ENCODE measurements at regions not wholly inside any gene's neighbourhood (a gene's known extent, or its start where the extent isn't known, plus 50 kb on each side); places are given as distances from the start of the nearest gene placed in this dataset.

GRCh38 chr3:28109829-28110228 is 131.6 kb upstream of the CMC1 start:
- DNase-seq = no peak

GRCh38 chr3:28110869-28111268 is 130.6 kb upstream of the CMC1 start:
- no peak for DNase-seq

GRCh38 chr3:28114893-28115292 is 126.5 kb upstream of the CMC1 start:
- DNase-seq = no peak

GRCh38 chr3:28115316-28115715 is 126.1 kb upstream of the CMC1 start:
- no peak for DNase-seq

- no peak for DNase-seq
Observed at GRCh38 chr3:28117598-28117997, 123.8 kb upstream of the CMC1 start.

- DNase-seq = no peak
Observed at GRCh38 chr3:28118087-28118486, 123.3 kb upstream of the CMC1 start.

- no peak for DNase-seq
Observed at GRCh38 chr3:28122227-28122626, 119.2 kb upstream of the CMC1 start.

- DNase-seq = no peak
Observed at GRCh38 chr3:28124882-28125281, 116.5 kb upstream of the CMC1 start.

- DNase-seq = no peak
Observed at GRCh38 chr3:28125342-28125741, 116.1 kb upstream of the CMC1 start.

GRCh38 chr3:28130836-28131235 is 110.6 kb upstream of the CMC1 start:
- DNase-seq = no peak

- no peak for DNase-seq
Observed at GRCh38 chr3:28132941-28133340, 108.5 kb upstream of the CMC1 start.

- no peak for DNase-seq
Observed at GRCh38 chr3:28134198-28134597, 107.2 kb upstream of the CMC1 start.

GRCh38 chr3:28134792-28135375 is 106.5 kb upstream of the CMC1 start:
- DNase-seq = no peak

GRCh38 chr3:28136607-28137216 is 104.7 kb upstream of the CMC1 start:
- no peak for DNase-seq

GRCh38 chr3:28138043-28138610 is 103.3 kb upstream of the CMC1 start:
- no peak for DNase-seq

- no peak for DNase-seq
Observed at GRCh38 chr3:28139288-28139687, 102.1 kb upstream of the CMC1 start.

- DNase-seq = no peak
Observed at GRCh38 chr3:28139967-28140634, 101.3 kb upstream of the CMC1 start.

GRCh38 chr3:28140664-28141063 is 100.8 kb upstream of the CMC1 start:
- no peak for DNase-seq

GRCh38 chr3:28149960-28150359 is 91.5 kb upstream of the CMC1 start:
- no peak for DNase-seq

GRCh38 chr3:28150465-28151206 is 90.8 kb upstream of the CMC1 start:
- DNase-seq = no peak

- no peak for DNase-seq
Observed at GRCh38 chr3:28151207-28151550, 90.2 kb upstream of the CMC1 start.

GRCh38 chr3:28151608-28152228 is 89.7 kb upstream of the CMC1 start:
- DNase-seq = peak; percentile 17

- no peak for DNase-seq
Observed at GRCh38 chr3:28155631-28156030, 85.8 kb upstream of the CMC1 start.

Measured in CD4-positive, alpha-beta T cell treated with Interleukin-17A for 1 hour (primary cell).